WTC11 (cell line): ENCODE measurements at regions not wholly inside any gene's neighbourhood (a gene's known extent, or its start where the extent isn't known, plus 50 kb on each side); places are given as distances from the start of the nearest gene placed in this dataset.

Experiments used
- ATAC-seq: fragments of 200-7000 bp; cut with Tn5 transposase; 2 replicates; pipeline ENCODE4 v1.10.0; 2021; ENCODE audit warnings: mild to moderate bottlenecking, moderate library complexity
- CTCF ChIA-PET: fragments of 300-600 bp; sonication (Branson Sonifier 250); formaldehyde crosslinking; loops from one replicate; lab custom pipeline; 2021; ENCODE audit warnings: antibody characterized with exemption; lab: Charles Lee
- POLR2A ChIA-PET: fragments of 350-600 bp; sonication (Branson Sonifier 250); formaldehyde crosslinking; loops from one replicate; lab custom pipeline; 2021; ENCODE audit warnings: antibody characterized with exemption; lab: Charles Lee
- DNase-seq: peaks from one replicate; pipeline ENCODE4 v3.0.0; 2021; ENCODE audit warnings: low spot score
- H3K27ac Mint-ChIP-seq: 2 replicates; pipeline ENCODE4 v1.8.0; 2021; ENCODE audit warnings: mixed read lengths
- H3K27me3 Mint-ChIP-seq: 2 replicates; pipeline ENCODE4 v1.8.0; 2021; ENCODE audit warnings: low read depth, mild to moderate bottlenecking, moderate library complexity, mixed read lengths
- H3K36me3 Mint-ChIP-seq: 2 replicates; pipeline ENCODE4 v1.8.0; 2021; ENCODE audit warnings: mixed read lengths
- H3K4me1 Mint-ChIP-seq: 2 replicates; pipeline ENCODE4 v1.8.0; 2022; ENCODE audit warnings: mixed read lengths
- H3K4me3 Mint-ChIP-seq: 2 replicates; pipeline ENCODE4 v1.8.0; 2021; ENCODE audit warnings: mild to moderate bottlenecking, moderate library complexity, mixed read lengths
- H3K9me3 Mint-ChIP-seq: 2 replicates; pipeline ENCODE4 v1.8.0; 2021; ENCODE audit warnings: mixed read lengths
- AFF4 ChIP-seq: sonication (generic); formaldehyde crosslinking; IDR thresholded peaks from 2 replicates; pipeline ENCODE4 v1.8.1; 2023; ENCODE audit warnings: mild to moderate bottlenecking, missing genetic modification reagents, borderline replicate concordance
- ATF6 ChIP-seq: sonication (generic); formaldehyde crosslinking; IDR thresholded peaks from 2 replicates; pipeline ENCODE4 v1.8.1; 2023; ENCODE audit warnings: mild to moderate bottlenecking, missing genetic modification reagents
- CBFB ChIP-seq: sonication (generic); formaldehyde crosslinking; IDR thresholded peaks from 2 replicates; pipeline ENCODE4 v1.8.1; 2022; ENCODE audit warnings: mild to moderate bottlenecking, low read depth, missing genetic modification reagents
- FOXP4 ChIP-seq: sonication (generic); formaldehyde crosslinking; IDR thresholded peaks from 2 replicates; pipeline ENCODE4 v1.8.0; 2022; ENCODE audit warnings: mild to moderate bottlenecking, missing genetic modification reagents
- HMGXB4 ChIP-seq: sonication (generic); formaldehyde crosslinking; IDR thresholded peaks from 2 replicates; pipeline ENCODE4 v1.8.1; 2023; ENCODE audit warnings: mild to moderate bottlenecking, moderate library complexity, missing genetic modification reagents
- MXD4 ChIP-seq: fragments of 250-450 bp; sonication (Bioruptor Pico); IDR thresholded peaks from 2 replicates; pipeline ENCODE4 v1.8.0; 2021; ENCODE audit warnings: mild to moderate bottlenecking, moderate library complexity, borderline replicate concordance
- NFYB ChIP-seq: sonication (generic); formaldehyde crosslinking; conservative IDR thresholded peaks from 2 replicates; pipeline ENCODE4 v1.8.0; 2022; ENCODE audit warnings: low read depth, missing genetic modification reagents
- NR1H2 ChIP-seq: sonication (generic); formaldehyde crosslinking; IDR thresholded peaks from 2 replicates; pipeline ENCODE4 v1.9.0; 2021; ENCODE audit warnings: mild to moderate bottlenecking, moderate library complexity, missing genetic modification reagents
- NR3C1 ChIP-seq: sonication (generic); formaldehyde crosslinking; conservative IDR thresholded peaks from 2 replicates; pipeline ENCODE4 v1.8.1; 2023; ENCODE audit warnings: low read depth, mild to moderate bottlenecking, missing genetic modification reagents
- OVOL2 ChIP-seq: fragments of 250-450 bp; sonication (Bioruptor Pico); IDR thresholded peaks from 2 replicates; pipeline ENCODE4 v1.9.0; 2021; ENCODE audit warnings: mild to moderate bottlenecking, borderline replicate concordance
- PREB ChIP-seq: sonication (generic); formaldehyde crosslinking; IDR thresholded peaks from 2 replicates; pipeline ENCODE4 v1.8.1; 2022; ENCODE audit warnings: mild to moderate bottlenecking, missing genetic modification reagents, moderate library complexity, borderline replicate concordance
- SOX15 ChIP-seq: fragments of 250-450 bp; sonication (Bioruptor Pico); IDR thresholded peaks from 2 replicates; pipeline ENCODE4 v1.9.0; 2021; ENCODE audit warnings: mild to moderate bottlenecking
- TEAD1 ChIP-seq: sonication (generic); formaldehyde crosslinking; IDR thresholded peaks from 2 replicates; pipeline ENCODE4 v1.8.0; 2022; ENCODE audit warnings: mild to moderate bottlenecking, missing genetic modification reagents
- ZNF232 ChIP-seq: sonication (generic); formaldehyde crosslinking; IDR thresholded peaks from 2 replicates; pipeline ENCODE4 v1.8.0; 2022; ENCODE audit warnings: mild to moderate bottlenecking, missing genetic modification reagents

GRCh38 chr20:60483371-60483770 lies 525.1 kb downstream of the CDH26 start:
- Mint-ChIP-seq H3K27ac (no peak overlapping the region), H3K4me1 (peaks cover 26% of the 10 kb centered on the region), H3K36me3 (peaks cover 11% of the 10 kb centered on the region), H3K4me3 (no peak overlapping the region), H3K9me3 (peaks cover 9% of the 10 kb centered on the region; the same call in 1 of the 2 replicates), H3K27me3 (peaks cover 37% of the 10 kb centered on the region)
- CTCF ChIA-PET = no interaction called here
- DNase-seq (no peak), ATAC-seq (no peak)
- POLR2A ChIA-PET = no interaction called here
- TF ChIP-seq HMGXB4 (CRISPR knock-in tag) = no peak
- TF ChIP-seq NFYB (CRISPR knock-in tag) = no peak
- TF ChIP-seq TEAD1 (CRISPR knock-in tag) = no peak
- no peak for TF ChIP-seq ZNF232 (CRISPR knock-in tag)
- TF ChIP-seq ATF6 (CRISPR knock-in tag) = no peak
- TF ChIP-seq, all 79 proteins: peak for 0

- POLR2A ChIA-PET = no interaction called here
- no peak for DNase-seq
- peaks cover 34% of the 10 kb centered on the region for H3K27me3 Mint-ChIP-seq
- H3K9me3 Mint-ChIP-seq = peaks cover 9% of the 10 kb centered on the region; the same call in 1 of the 2 replicates
- peaks cover 26% of the 10 kb centered on the region for H3K4me1 Mint-ChIP-seq
- no peak overlapping the region for H3K27ac Mint-ChIP-seq
- H3K4me3 Mint-ChIP-seq = no peak overlapping the region
- H3K36me3 Mint-ChIP-seq = peaks cover 11% of the 10 kb centered on the region
- TF ChIP-seq SOX15 (CRISPR knock-in tag) (no peak), FOXP4 (CRISPR knock-in tag) (no peak), CBFB (no peak), NR3C1 (CRISPR knock-in tag) (no peak), PREB (CRISPR knock-in tag) (no peak), OVOL2 (CRISPR knock-in tag) (no peak), TEAD1 (CRISPR knock-in tag) (no peak), MXD4 (CRISPR knock-in tag) (no peak), AFF4 (CRISPR knock-in tag) (no peak), NR1H2 (CRISPR knock-in tag) (no peak)
- TF ChIP-seq, all 79 proteins: peak for 0
- CTCF ChIA-PET = no interaction called here
- ATAC-seq = no peak
Observed at GRCh38 chr20:60484316-60484715, 526.1 kb downstream of the CDH26 start.
